ENCODE measurements at regions not wholly inside any gene's neighbourhood (a gene's known extent, or its start where the extent isn't known, plus 50 kb on each side); places are given as distances from the start of the nearest gene placed in this dataset.

DNA sequence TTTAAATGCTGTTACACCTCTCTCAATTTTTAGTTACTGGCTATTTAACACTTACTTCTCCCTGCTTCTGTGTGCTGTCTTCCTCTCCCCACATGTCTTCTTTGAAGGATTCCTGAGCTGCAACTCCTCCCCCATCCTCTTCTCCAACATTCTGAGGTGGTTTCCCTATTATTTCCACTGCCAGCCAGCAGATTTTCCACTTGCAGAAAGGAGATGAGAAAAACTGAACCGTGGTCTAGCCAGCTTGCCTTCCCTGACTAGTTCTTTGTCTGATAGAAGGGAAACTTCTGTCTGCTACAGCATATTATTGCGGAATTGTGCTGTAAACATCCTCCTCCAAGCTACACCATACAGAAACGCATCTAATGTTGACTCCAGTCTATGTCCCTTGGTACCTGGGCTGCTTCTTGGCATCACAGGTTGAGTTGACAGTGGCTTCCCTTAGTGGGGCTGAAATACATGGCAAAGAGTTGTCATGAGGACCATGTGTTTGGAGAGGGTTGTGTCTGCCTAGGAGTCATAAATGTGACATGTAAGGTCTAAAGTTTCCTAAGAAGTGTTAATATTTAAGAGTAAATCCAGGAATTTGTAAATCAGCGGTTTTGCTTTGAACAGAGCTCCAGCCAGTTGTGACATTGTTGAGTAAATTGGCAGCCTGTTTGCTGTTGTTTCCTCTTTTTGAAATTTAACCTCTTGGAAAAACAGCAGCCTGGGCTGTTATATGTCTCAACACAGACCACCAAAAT, 68.3 kb upstream of the RND3 start:
- DNase-seq (ENCODE audit: low read depth), result no peak

DNA sequence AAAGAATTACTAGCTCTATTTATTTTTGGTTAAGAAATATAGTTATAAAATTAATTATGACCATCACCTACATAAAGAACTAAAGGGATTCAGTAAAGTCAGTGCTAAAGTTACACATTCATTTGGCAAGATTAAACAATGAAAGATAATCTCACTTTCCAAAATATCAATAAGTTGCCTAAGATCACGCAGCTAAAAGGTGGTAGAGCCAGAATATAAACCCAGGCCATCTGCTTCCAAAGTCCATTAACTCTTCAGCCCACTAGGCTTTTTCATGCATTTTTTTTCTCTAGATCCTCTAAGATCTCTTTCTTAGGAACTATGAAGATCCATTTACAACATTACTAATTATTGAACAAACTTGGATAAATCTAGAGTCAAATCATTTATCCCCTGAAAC, 66.6 kb upstream of the RND3 start:
- no peak for DNase-seq (ENCODE audit: low read depth)

DNA sequence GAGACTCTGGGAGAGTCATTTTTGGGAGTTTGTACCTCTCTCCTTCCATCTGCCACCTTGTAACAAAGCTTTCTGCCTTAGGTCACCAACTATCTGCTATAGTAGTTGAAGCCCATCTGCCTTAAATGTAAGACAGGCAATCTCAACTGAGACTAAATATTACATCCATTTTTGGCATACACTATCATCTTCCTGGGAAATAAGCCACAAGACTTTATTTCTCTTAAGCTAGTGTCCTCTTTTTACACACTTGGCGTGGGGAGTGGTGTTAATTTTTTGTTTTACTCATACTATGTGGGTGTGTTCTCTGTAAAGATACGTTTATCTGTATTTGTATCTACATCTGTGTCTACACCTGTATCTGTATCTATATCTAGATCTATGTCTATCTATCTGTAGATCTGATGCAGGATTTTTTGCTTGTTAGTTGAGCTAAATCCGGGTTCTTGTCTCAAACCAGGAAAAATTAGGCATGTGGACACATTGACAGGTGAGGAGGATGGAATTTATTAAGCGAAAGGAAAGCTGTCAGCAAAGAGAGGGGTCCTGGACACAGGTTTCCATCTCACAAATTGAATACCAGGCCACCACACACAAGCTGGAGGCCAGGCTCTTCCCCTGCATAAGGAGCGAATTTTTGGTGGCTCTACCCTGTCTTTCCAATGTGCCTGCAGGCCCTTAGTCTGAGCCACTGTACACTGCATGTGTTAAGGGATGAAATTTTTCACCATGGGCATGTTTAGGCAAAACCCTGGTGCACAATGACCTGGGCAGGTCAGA, 64.8 kb upstream of the RND3 start:
- DNase-seq (ENCODE audit: low read depth), result no peak

DNA sequence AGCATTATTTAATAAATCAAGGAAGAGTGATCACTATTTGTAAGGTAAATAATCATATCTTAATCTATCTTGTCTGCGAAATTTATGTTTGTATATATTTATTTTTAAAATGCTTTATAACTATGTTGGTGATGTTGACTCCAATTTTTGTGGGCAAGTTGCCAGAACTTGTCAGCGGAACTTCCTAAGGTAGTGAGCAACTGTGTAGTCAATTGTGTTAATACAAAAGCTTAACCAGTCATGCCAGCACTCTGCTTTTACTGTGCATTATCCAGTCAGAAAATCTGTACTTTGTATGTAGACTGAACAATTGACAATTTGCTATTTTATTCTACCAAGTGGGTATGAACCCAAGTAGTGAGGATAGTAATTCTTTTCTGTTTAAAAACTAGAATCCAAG, 61.9 kb upstream of the RND3 start:
- no peak for DNase-seq (ENCODE audit: low read depth)

DNA sequence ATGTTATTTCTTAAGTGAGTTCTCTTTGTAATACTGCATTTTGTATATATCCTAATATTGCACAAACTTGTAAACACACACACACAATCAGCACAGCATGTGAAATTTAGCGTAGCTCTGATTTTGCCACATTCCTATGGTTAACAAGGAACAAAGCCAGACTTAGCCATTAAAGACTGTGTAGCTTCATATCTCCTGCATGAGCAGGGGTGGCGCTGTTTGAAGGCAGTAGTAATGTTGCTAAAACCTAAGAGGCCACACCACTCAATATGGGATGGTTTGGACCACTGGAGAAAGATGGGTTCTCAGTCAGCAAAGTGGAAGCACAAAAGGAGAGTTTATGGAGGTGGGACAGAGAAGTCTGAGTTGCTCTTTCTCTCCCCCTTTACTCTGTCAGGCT, 61.1 kb upstream of the RND3 start:
- no peak for DNase-seq (ENCODE audit: low read depth)

DNA sequence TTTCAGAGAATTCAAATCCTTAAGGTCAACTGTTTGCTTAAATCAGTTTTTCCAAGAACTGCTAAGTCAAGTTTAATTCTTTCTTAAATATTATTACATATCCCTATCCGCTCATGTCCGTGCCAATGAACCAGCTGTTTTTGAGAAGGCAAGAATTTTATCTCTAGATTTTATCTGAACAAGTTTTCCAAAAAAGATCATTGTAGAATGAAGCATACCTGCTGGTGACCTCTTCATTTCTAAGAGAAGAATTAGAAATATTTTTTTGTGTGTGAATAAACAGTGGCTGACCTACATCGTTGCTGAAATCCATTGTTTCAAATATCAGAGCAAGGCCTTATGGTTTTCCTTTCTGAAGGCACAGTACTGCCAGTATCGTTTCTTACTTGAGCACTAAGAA, 58.4 kb upstream of the RND3 start:
- DNase-seq (ENCODE audit: low read depth), result no peak

DNA sequence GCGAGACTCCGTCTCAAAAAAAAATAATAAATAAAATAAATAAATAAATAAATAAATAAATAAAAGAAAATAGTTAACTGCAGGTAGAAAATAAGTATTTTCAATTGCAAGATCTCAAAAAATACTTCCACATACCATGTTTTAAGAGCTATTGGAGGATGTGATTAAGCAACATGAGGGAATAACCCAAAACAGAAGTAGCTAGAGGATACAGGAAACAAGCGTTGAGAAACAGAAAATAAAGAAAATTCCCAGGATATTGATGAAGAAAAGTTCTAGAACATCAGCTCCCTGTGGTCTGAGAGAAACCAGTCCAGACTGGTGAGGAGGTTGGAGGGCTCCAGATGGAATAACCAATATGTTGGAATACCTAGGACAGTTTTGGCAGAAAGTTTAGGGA, 57.3 kb upstream of the RND3 start:
- DNase-seq (ENCODE audit: low read depth), result no peak

DNA sequence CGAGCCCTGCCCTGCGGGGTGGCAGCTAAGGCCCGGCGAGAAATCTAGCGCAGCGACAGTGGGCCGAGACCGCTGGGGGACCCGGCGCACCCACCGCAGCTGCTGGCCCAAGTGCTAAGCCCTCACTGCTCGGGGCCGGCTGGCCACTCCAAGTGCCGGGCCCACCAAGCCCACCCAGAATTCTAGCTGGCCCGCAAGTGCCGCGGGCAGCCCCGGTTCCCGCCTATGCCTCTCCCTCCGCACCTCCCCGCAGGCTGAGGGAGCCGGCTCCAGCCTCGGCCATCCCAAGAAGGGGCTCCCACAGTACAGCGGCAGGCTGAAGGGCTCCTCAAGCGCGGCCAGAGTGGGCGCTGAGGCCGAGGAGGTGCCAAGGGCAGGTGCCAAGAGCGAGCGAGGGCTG, 55.2 kb upstream of the RND3 start:
- no peak for DNase-seq (ENCODE audit: low read depth)

DNA sequence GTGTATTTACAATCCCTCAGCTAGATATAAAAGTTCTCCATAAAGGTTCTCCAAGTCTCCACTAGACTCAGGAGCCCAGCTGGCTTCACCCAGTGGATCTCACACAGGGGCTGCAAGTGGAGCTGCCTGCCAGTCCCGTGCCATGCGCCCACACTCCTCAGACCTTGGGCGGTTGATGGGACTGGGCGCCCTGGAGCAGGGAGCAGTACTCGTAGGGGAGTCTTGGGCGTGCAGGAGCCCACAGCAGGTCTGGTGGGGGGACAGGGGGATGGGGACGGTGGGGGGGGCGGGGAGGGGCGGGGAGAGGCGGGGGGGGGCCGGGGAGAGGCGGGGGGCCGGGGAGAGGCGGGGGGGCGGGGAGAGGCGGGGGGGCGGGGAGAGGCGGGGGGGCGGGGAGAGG, 54.7 kb upstream of the RND3 start:
- DNase-seq (ENCODE audit: low read depth), result no peak

DNA sequence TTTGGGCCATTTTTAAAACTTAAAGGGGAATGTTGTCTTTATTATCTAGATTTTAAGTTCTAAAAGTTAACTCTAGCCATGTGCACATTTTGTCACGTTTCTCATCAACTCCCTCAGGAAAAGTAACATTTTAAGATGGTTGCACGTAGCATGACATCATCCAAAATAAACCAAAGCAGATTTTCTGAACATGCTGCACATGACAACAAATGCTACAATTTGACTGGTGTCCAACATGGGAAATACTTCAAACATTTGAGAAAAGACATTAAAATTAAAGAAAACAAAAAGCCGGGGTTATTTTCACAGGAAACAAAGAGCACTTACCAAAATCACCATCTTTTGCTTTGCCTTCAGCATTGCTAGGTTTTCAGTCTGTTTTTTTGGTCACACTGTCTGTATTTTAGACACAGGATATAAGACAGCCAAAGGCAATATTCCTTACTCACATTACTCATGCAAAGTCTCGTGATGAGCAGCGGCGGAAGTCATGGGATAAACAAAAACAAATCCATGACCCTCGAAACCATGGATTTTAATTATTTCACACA, 51.3 kb upstream of the RND3 start:
- peak; percentile 56 for DNase-seq (ENCODE audit: low read depth)

All from myocyte (in vitro differentiated cells).